ENCODE measurements at regions not wholly inside any gene's neighbourhood (a gene's known extent, or its start where the extent isn't known, plus 50 kb on each side); places are given as distances from the start of the nearest gene placed in this dataset.

- no peak for DNase-seq (ENCODE audit: extremely low read depth in 1 of 2, low read depth in 1 of 2)
These were observed 75.9 kb downstream of the EDN3 start for GRCh38 chr20:59376109-59376841.

GRCh38 chr20:59376998-59377397 is 76.6 kb downstream of the EDN3 start:
- DNase-seq (ENCODE audit: extremely low read depth in 1 of 2, low read depth in 1 of 2), result no peak

- no peak for DNase-seq (ENCODE audit: extremely low read depth in 1 of 2, low read depth in 1 of 2)
These were observed 77.4 kb downstream of the EDN3 start for GRCh38 chr20:59377842-59378241.

GRCh38 chr20:59378396-59378795 is 78.0 kb downstream of the EDN3 start:
- no peak for DNase-seq (ENCODE audit: extremely low read depth in 1 of 2, low read depth in 1 of 2)

GRCh38 chr20:59378966-59379365 is 78.6 kb downstream of the EDN3 start:
- no peak for DNase-seq (ENCODE audit: extremely low read depth in 1 of 2, low read depth in 1 of 2)

- DNase-seq (ENCODE audit: extremely low read depth in 1 of 2, low read depth in 1 of 2), result no peak
These were observed 81.3 kb downstream of the EDN3 start for GRCh38 chr20:59381689-59382088.

GRCh38 chr20:59382157-59382725 is 81.8 kb downstream of the EDN3 start:
- DNase-seq (ENCODE audit: extremely low read depth in 1 of 2, low read depth in 1 of 2), result no peak

- no peak for DNase-seq (ENCODE audit: extremely low read depth in 1 of 2, low read depth in 1 of 2)
These were observed 82.5 kb downstream of the EDN3 start for GRCh38 chr20:59382907-59383306.

- no peak for DNase-seq (ENCODE audit: extremely low read depth in 1 of 2, low read depth in 1 of 2)
These were observed 84.6 kb downstream of the EDN3 start for GRCh38 chr20:59385038-59385437.

- DNase-seq (ENCODE audit: extremely low read depth in 1 of 2, low read depth in 1 of 2), result no peak
These were observed 85.1 kb downstream of the EDN3 start for GRCh38 chr20:59385480-59385879.

GRCh38 chr20:59386809-59387208 is 86.4 kb downstream of the EDN3 start:
- no peak for DNase-seq (ENCODE audit: extremely low read depth in 1 of 2, low read depth in 1 of 2)

- DNase-seq (ENCODE audit: extremely low read depth in 1 of 2, low read depth in 1 of 2), result no peak
These were observed 87.5 kb downstream of the EDN3 start for GRCh38 chr20:59387891-59388290.

- no peak for DNase-seq (ENCODE audit: extremely low read depth in 1 of 2, low read depth in 1 of 2)
These were observed 88.0 kb downstream of the EDN3 start for GRCh38 chr20:59388402-59388801.

- DNase-seq (ENCODE audit: extremely low read depth in 1 of 2, low read depth in 1 of 2), result no peak
These were observed 90.0 kb downstream of the EDN3 start for GRCh38 chr20:59390437-59390836.

GRCh38 chr20:59391975-59392374 is 91.6 kb downstream of the EDN3 start:
- DNase-seq (ENCODE audit: extremely low read depth in 1 of 2, low read depth in 1 of 2), result no peak

GRCh38 chr20:59392736-59393135 is 92.3 kb downstream of the EDN3 start:
- DNase-seq (ENCODE audit: extremely low read depth in 1 of 2, low read depth in 1 of 2), result no peak

GRCh38 chr20:59393142-59393541 is 92.7 kb downstream of the EDN3 start:
- no peak for DNase-seq (ENCODE audit: extremely low read depth in 1 of 2, low read depth in 1 of 2)

GRCh38 chr20:59395729-59396128 is 95.3 kb downstream of the EDN3 start:
- no peak for DNase-seq (ENCODE audit: extremely low read depth in 1 of 2, low read depth in 1 of 2)

- no peak for DNase-seq (ENCODE audit: extremely low read depth in 1 of 2, low read depth in 1 of 2)
These were observed 98.3 kb downstream of the EDN3 start for GRCh38 chr20:59398537-59399205.

GRCh38 chr20:59399426-59400099 is 99.2 kb downstream of the EDN3 start:
- DNase-seq (ENCODE audit: extremely low read depth in 1 of 2, low read depth in 1 of 2), result no peak

- no peak for DNase-seq (ENCODE audit: extremely low read depth in 1 of 2, low read depth in 1 of 2)
These were observed 100.3 kb downstream of the EDN3 start for GRCh38 chr20:59400708-59401107.

GRCh38 chr20:59402681-59403080 is 102.3 kb downstream of the EDN3 start:
- DNase-seq (ENCODE audit: extremely low read depth in 1 of 2, low read depth in 1 of 2), result no peak

All from stimulated activated CD8-positive, alpha-beta memory T cell treated with anti-CD3 and anti-CD28 coated beads, Interleukin-7, amount 100 ng/mL, for 48 hours (primary cell).